CD4-positive, alpha-beta T cell treated with Interleukin-15 for 4 hours (primary cell): ENCODE measurements at regions not wholly inside any gene's neighbourhood (a gene's known extent, or its start where the extent isn't known, plus 50 kb on each side); places are given as distances from the start of the nearest gene placed in this dataset.
"Not testable (repeated sequence)": the region's sequence is repeated elsewhere in the genome, so short reads cannot be mapped to it uniquely, and the experiment has no call there.

Experiments
- DNase-seq: peaks from one replicate; pipeline ENCODE4 v3.0.0-alpha.2; 2020; ENCODE audit warnings: low spot score

- DNase-seq, result no peak
Measured at GRCh38 chr7:46625032-46625431, 704.0 kb upstream of the IGFBP3 start.

GRCh38 chr7:46622251-46622650 is 701.2 kb upstream of the IGFBP3 start:
- DNase-seq, result no peak

- DNase-seq, result no peak
Measured at GRCh38 chr7:46619723-46620310, 698.7 kb upstream of the IGFBP3 start.

GRCh38 chr7:46616636-46617035 is 695.6 kb upstream of the IGFBP3 start:
- no peak for DNase-seq

GRCh38 chr7:46613551-46613950 is 692.5 kb upstream of the IGFBP3 start:
- no peak for DNase-seq

GRCh38 chr7:46613116-46613515 is 692.0 kb upstream of the IGFBP3 start:
- DNase-seq, result no peak

GRCh38 chr7:46611508-46611907 is 690.4 kb upstream of the IGFBP3 start:
- no peak for DNase-seq

- DNase-seq, result no peak
Measured at GRCh38 chr7:46610746-46611145, 689.7 kb upstream of the IGFBP3 start.

GRCh38 chr7:46607176-46607575 is 686.1 kb upstream of the IGFBP3 start:
- no peak for DNase-seq

GRCh38 chr7:46606761-46607160 is 685.7 kb upstream of the IGFBP3 start:
- no peak for DNase-seq

GRCh38 chr7:46604241-46604661 is 683.2 kb upstream of the IGFBP3 start:
- DNase-seq, result no peak

- DNase-seq, result no peak
Measured at GRCh38 chr7:46603780-46604179, 682.7 kb upstream of the IGFBP3 start.

GRCh38 chr7:46603296-46603752 is 682.3 kb upstream of the IGFBP3 start:
- DNase-seq, result no peak

GRCh38 chr7:46600340-46600739 is 679.3 kb upstream of the IGFBP3 start:
- no peak for DNase-seq

GRCh38 chr7:46594831-46595230 is 673.8 kb upstream of the IGFBP3 start:
- not testable (repeated sequence) for DNase-seq

- DNase-seq, result not testable (repeated sequence)
Measured at GRCh38 chr7:46590918-46591905, 670.1 kb upstream of the IGFBP3 start.

- DNase-seq, result no peak
Measured at GRCh38 chr7:46589286-46589685, 668.2 kb upstream of the IGFBP3 start.

GRCh38 chr7:46586406-46586805 is 665.3 kb upstream of the IGFBP3 start:
- no peak for DNase-seq

GRCh38 chr7:46583656-46584055 is 662.6 kb upstream of the IGFBP3 start:
- no peak for DNase-seq

- no peak for DNase-seq
Measured at GRCh38 chr7:46581268-46581667, 660.2 kb upstream of the IGFBP3 start.

- DNase-seq, result no peak
Measured at GRCh38 chr7:46580766-46581165, 659.7 kb upstream of the IGFBP3 start.

GRCh38 chr7:46577394-46577793 is 656.3 kb upstream of the IGFBP3 start:
- no peak for DNase-seq

GRCh38 chr7:46576950-46577349 is 655.9 kb upstream of the IGFBP3 start:
- DNase-seq, result no peak
